H9 (cell line): ENCODE measurements at regions not wholly inside any gene's neighbourhood (a gene's known extent, or its start where the extent isn't known, plus 50 kb on each side); places are given as distances from the start of the nearest gene placed in this dataset.

Experiments used
- DNase-seq: peaks from one replicate; pipeline ENCODE4 v3.0.0-alpha.2; 2017
- H2AFZ ChIP-seq: one replicate; pipeline ENCODE4 v1.6.1; 2013; ENCODE audit warnings: mild to moderate bottlenecking, low read length, control low read depth, moderate library complexity
- H2AK5ac ChIP-seq: 2 replicates; pipeline ENCODE4 v1.6.1; 2013; ENCODE audit warnings: low read length, control low read depth, mixed read lengths; ENCODE audit not compliant: insufficient read length
- H2BK120ac ChIP-seq: one replicate; pipeline ENCODE4 v1.6.1; 2013; ENCODE audit warnings: low read depth, mild to moderate bottlenecking, low read length, control low read depth, inconsistent platforms; ENCODE audit not compliant: poor library complexity, severe bottlenecking
- H2BK12ac ChIP-seq: 2 replicates; pipeline ENCODE4 v1.6.1; 2013; ENCODE audit warnings: low read length, control low read depth, mixed read lengths, low read depth; ENCODE audit not compliant: insufficient read length
- H2BK15ac ChIP-seq: 2 replicates; pipeline ENCODE4 v1.6.1; 2013; ENCODE audit warnings: low read depth, low read length, control low read depth
- H2BK20ac ChIP-seq: one replicate; pipeline ENCODE4 v1.6.1; 2013; ENCODE audit warnings: low read depth, mild to moderate bottlenecking, low read length, control low read depth, inconsistent platforms; ENCODE audit not compliant: poor library complexity, severe bottlenecking
- H2BK5ac ChIP-seq: 2 replicates; pipeline ENCODE4 v1.6.1; 2013; ENCODE audit warnings: low read length, control low read depth, mixed read lengths; ENCODE audit not compliant: insufficient read length
- H3K14ac ChIP-seq: 2 replicates; pipeline ENCODE4 v1.6.1; 2013; ENCODE audit warnings: low read length, control low read depth; ENCODE audit not compliant: insufficient read depth
- H3K18ac ChIP-seq: 2 replicates; pipeline ENCODE4 v1.6.1; 2013; ENCODE audit warnings: low read depth, mild to moderate bottlenecking, mixed read lengths, low read length, control low read depth; ENCODE audit not compliant: insufficient read length
- H3K23ac ChIP-seq: 2 replicates; pipeline ENCODE4 v1.6.1; 2013; ENCODE audit warnings: low read length, control low read depth, mixed read lengths, low read depth; ENCODE audit not compliant: insufficient read length
- H3K23me2 ChIP-seq: 2 replicates; pipeline ENCODE4 v1.6.1; 2013; ENCODE audit warnings: low read depth, mild to moderate bottlenecking, mixed read lengths, low read length, control low read depth; ENCODE audit not compliant: insufficient read length, poor library complexity, severe bottlenecking
- H3K27ac ChIP-seq: 2 replicates; pipeline ENCODE4 v1.5.1; 2013; ENCODE audit warnings: low read length, control low read depth, mixed read lengths, low read depth; ENCODE audit not compliant: insufficient read length
- H3K27me3 ChIP-seq: 2 replicates; pipeline ENCODE4 v1.6.1; 2013; ENCODE audit warnings: low read length, control low read depth, inconsistent platforms; ENCODE audit not compliant: insufficient read depth
- H3K4ac ChIP-seq: 2 replicates; pipeline ENCODE4 v1.6.1; 2013; ENCODE audit warnings: low read depth, mild to moderate bottlenecking, control low read depth, inconsistent platforms, low read length, moderate library complexity
- H3K4me1 ChIP-seq: 2 replicates; pipeline ENCODE4 v1.6.1; 2013; ENCODE audit warnings: low read length, control low read depth, inconsistent platforms; ENCODE audit not compliant: insufficient read depth
- H3K4me2 ChIP-seq: 2 replicates; pipeline ENCODE4 v1.6.1; 2013; ENCODE audit warnings: low read length, control low read depth, mixed read lengths; ENCODE audit not compliant: insufficient read length, insufficient read depth
- H3K56ac ChIP-seq: 2 replicates; pipeline ENCODE4 v1.6.1; 2013; ENCODE audit warnings: low read depth, mild to moderate bottlenecking, mixed read lengths, low read length, control low read depth; ENCODE audit not compliant: insufficient read length
- H3K79me1 ChIP-seq: 2 replicates; pipeline ENCODE4 v1.6.1; 2013; ENCODE audit warnings: low read depth, mild to moderate bottlenecking, moderate library complexity, low read length, control low read depth, inconsistent platforms; ENCODE audit not compliant: insufficient read depth, poor library complexity, severe bottlenecking
- H3K79me2 ChIP-seq: 2 replicates; pipeline ENCODE4 v1.6.1; 2013; ENCODE audit warnings: low read length, control low read depth, inconsistent platforms; ENCODE audit not compliant: insufficient read depth
- H3K9ac ChIP-seq: 2 replicates; pipeline ENCODE4 v1.6.1; 2013; ENCODE audit warnings: low read length, control low read depth, mixed read lengths; ENCODE audit not compliant: insufficient read length; ENCODE audit errors: extremely low read depth
- H3K9me3 ChIP-seq: one replicate; pipeline ENCODE4 v1.6.1; 2013; ENCODE audit warnings: low read depth, low read length, inconsistent platforms; ENCODE audit not compliant: control insufficient read depth
- H3T11ph ChIP-seq: one replicate; pipeline ENCODE4 v1.6.1; 2013; ENCODE audit warnings: mild to moderate bottlenecking, low read length, control low read depth, inconsistent platforms
- H4K20me1 ChIP-seq: one replicate; pipeline ENCODE4 v1.6.1; 2013; ENCODE audit not compliant: control insufficient read depth, insufficient read length, insufficient read depth
- H4K5ac ChIP-seq: 2 replicates; pipeline ENCODE4 v1.6.1; 2013; ENCODE audit warnings: low read depth, mild to moderate bottlenecking, mixed read lengths, low read length, control low read depth; ENCODE audit not compliant: insufficient read length
- H4K8ac ChIP-seq: replicated peaks from 2 replicates; pipeline ENCODE4 v1.6.1; 2013; ENCODE audit warnings: low read length, control low read depth, mixed read lengths, low read depth; ENCODE audit not compliant: insufficient read length
- H4K91ac ChIP-seq: 2 replicates; pipeline ENCODE4 v1.6.1; 2013; ENCODE audit warnings: low read depth, mild to moderate bottlenecking, moderate library complexity, mixed read lengths, low read length, control low read depth; ENCODE audit not compliant: insufficient read length
- H3K27ac Mint-ChIP-seq, 3 experiments: 2 replicates in 2 of 3; 3 replicates in 1 of 3; pipeline ENCODE4 v1.8.0; 2020 to 2021; ENCODE audit warnings: mixed read lengths in 3 of 3, mild to moderate bottlenecking in 1 of 3, moderate library complexity in 1 of 3
- H3K27me3 Mint-ChIP-seq: 2 replicates; pipeline ENCODE4 v1.8.0; 2021; ENCODE audit warnings: low read depth, mild to moderate bottlenecking, moderate library complexity, mixed read lengths
- H3K36me3 Mint-ChIP-seq, 3 experiments: 2 replicates in 2 of 3; 3 replicates in 1 of 3; pipeline ENCODE4 v1.8.0; 2020 to 2021; ENCODE audit warnings: low read depth in 3 of 3, mixed read lengths in 3 of 3; ENCODE audit not compliant: insufficient read depth in 1 of 3
- H3K4me1 Mint-ChIP-seq, 2 experiments: 2 replicates each; pipeline ENCODE4 v1.8.0; 2020; ENCODE audit warnings: mixed read lengths in 2 of 2
- H3K4me3 Mint-ChIP-seq, 2 experiments: 2 replicates in 1 of 2; 3 replicates in 1 of 2; pipeline ENCODE4 v1.8.0; 2020 to 2021; ENCODE audit warnings: mild to moderate bottlenecking in 2 of 2, mixed read lengths in 2 of 2, moderate library complexity in 1 of 2
- H3K9me3 Mint-ChIP-seq, 2 experiments: 2 replicates in 1 of 2; 3 replicates in 1 of 2; pipeline ENCODE4 v1.8.0; 2020; ENCODE audit warnings: mild to moderate bottlenecking in 2 of 2, mixed read lengths in 2 of 2, moderate library complexity in 1 of 2
- WGBS: extraction: QIAGEN DNeasy Blood & Tissue Kit; methylation state at CpG from one replicate; pipeline ENCODE4 v1.1.7; 2013; ENCODE audit warnings: missing lambda C conversion rate, low lambda C conversion rate, mixed read lengths; ENCODE audit not compliant: insufficient read length; ENCODE audit errors: extremely low coverage; 5-methylcytosine and 5-hydroxymethylcytosine counted together
- TF ChIP-seq, protein P1 (sequence below): fragments of 200-600 bp; sonication (generic); conservative IDR thresholded peaks from 3 replicates; pipeline ENCODE4 v1.8.0; 2021; ENCODE audit warnings: antibody characterized with exemption, mild to moderate bottlenecking

GRCh38 chr14:66074537-66074936, 411.6 kb upstream of the CCDC196 start:
- Histone ChIP-seq H3T11ph (no peak overlapping the region), H2BK12ac (no peak overlapping the region), H3K4me2 (no peak overlapping the region), H4K91ac (no peak overlapping the region), H2AFZ (no peak overlapping the region), H2BK20ac (no peak overlapping the region), H3K9ac (no peak overlapping the region), H3K4ac (no peak overlapping the region), H2BK5ac (no peak overlapping the region), H3K4me1 (no peaks in the 10 kb centered on the region), H3K14ac (no peak overlapping the region), H4K20me1 (no peaks in the 10 kb centered on the region), H3K23me2 (no peaks in the 10 kb centered on the region), H3K79me2 (no peaks in the 10 kb centered on the region), H3K23ac (no peak overlapping the region), H3K27ac (no peak overlapping the region), H2BK120ac (no peak overlapping the region), H3K9me3 (no peaks in the 10 kb centered on the region), H3K27me3 (no peaks in the 10 kb centered on the region), H4K8ac (no peak overlapping the region), H2AK5ac (no peak overlapping the region), H4K5ac (no peak overlapping the region), H3K79me1 (no peaks in the 10 kb centered on the region), H3K18ac (no peak overlapping the region), H2BK15ac (no peak overlapping the region), H3K56ac (no peak overlapping the region)
- no peak for DNase-seq
- Mint-ChIP-seq H3K36me3 (no peaks in the 10 kb centered on the region), H3K4me1 (peaks cover 4 to 11% of the 10 kb centered on the region in 2 experiments), H3K4me3 (no peak overlapping the region), H3K9me3 (no peaks in the 10 kb centered on the region), H3K27me3 (peaks cover 5% of the 10 kb centered on the region), H3K27ac (no peak overlapping the region)
- TF ChIP-seq, protein P1, sequence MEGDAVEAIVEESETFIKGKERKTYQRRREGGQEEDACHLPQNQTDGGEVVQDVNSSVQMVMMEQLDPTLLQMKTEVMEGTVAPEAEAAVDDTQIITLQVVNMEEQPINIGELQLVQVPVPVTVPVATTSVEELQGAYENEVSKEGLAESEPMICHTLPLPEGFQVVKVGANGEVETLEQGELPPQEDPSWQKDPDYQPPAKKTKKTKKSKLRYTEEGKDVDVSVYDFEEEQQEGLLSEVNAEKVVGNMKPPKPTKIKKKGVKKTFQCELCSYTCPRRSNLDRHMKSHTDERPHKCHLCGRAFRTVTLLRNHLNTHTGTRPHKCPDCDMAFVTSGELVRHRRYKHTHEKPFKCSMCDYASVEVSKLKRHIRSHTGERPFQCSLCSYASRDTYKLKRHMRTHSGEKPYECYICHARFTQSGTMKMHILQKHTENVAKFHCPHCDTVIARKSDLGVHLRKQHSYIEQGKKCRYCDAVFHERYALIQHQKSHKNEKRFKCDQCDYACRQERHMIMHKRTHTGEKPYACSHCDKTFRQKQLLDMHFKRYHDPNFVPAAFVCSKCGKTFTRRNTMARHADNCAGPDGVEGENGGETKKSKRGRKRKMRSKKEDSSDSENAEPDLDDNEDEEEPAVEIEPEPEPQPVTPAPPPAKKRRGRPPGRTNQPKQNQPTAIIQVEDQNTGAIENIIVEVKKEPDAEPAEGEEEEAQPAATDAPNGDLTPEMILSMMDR = no peak
- no CpG with 5 or more reads among the region's 4 CpGs for WGBS
